ENCODE measurements at regions not wholly inside any gene's neighbourhood (a gene's known extent, or its start where the extent isn't known, plus 50 kb on each side); places are given as distances from the start of the nearest gene placed in this dataset.

DNA sequence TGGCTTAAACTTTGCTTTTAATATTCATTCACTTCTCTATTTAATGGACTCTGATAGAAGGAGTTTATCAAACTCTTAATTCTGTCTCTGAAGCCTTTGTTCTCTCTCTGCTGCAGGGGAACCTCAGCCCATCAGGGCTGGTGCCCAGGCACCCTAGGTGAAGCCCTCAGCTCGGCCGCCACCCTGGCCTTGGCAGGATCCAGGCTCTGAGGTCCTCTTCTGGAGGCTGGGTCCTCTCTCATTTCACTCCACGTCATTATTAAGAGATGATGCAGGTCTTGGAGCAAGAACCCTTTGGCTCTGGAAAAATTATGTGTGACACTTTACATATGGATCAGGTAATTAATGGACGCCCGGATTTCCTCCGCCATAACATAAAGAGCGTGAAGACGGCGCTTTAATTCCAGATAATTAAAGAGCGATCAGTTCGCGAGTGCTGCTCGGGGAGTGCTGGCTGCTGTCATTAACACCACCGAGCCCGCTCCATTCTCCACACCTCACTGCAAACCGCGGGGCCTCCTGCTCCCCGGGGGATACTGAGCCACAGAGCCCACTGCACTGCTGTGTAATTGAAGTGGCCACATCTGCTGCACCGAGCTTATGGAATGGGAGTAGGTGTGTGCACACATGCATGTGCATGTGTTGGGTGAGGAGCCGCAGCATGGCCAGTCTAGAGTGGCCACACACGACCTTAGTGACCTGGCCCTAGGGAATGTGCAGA lies 259.4 kb upstream of the TNRC6C start:
- no peak overlapping the region for H3K4me3 ChIP-seq (ENCODE audit: control insufficient read depth in 1 of 2, extremely low read depth in 1 of 2, low read length in 1 of 2)
- H3K27ac ChIP-seq (ENCODE audit: low read length): no peak overlapping the region
- Mint-ChIP-seq H3K36me3 (peaks cover 7% of the 10 kb centered on the region), H3K9me3 (peaks cover 8 to 28% (median 20%) of the 10 kb centered on the region in 3 donors), H3K4me1 (peaks cover 6 to 18% (median 14%) of the 10 kb centered on the region in 3 donors), H3K27me3 (peaks cover 0 to 15% of the 10 kb centered on the region in 2 donors), H3K27ac (no peak overlapping the region), H3K4me3 (no peak overlapping the region)
- peaks cover 0 to 48% of the 10 kb centered on the region in 2 experiments for H3K27me3 ChIP-seq (replicated peaks in 1 of 2; ENCODE audit: control insufficient read depth in 2 of 2, extremely low read depth in 1 of 2, insufficient read depth in 2 of 2, low read length in 1 of 2)
- DNase-seq (peak in 1 of 35 experiments; percentile 15), ATAC-seq (replicated peaks in 1 of 4) (no peak)
- no peaks in the 10 kb centered on the region for H3K36me3 ChIP-seq (ENCODE audit: control insufficient read depth in 2 of 2, extremely low read depth in 1 of 2, insufficient read depth in 1 of 2, low read length in 1 of 2)
- peaks cover 10 to 19% of the 10 kb centered on the region in 2 experiments for H3K4me1 ChIP-seq (ENCODE audit: control insufficient read depth in 1 of 2, extremely low read depth in 1 of 2, insufficient read depth in 2 of 2, low read length in 2 of 2)
- peaks cover under 1% of the 10 kb centered on the region for H3K9me3 ChIP-seq
- whole genome bisulfite sequencing (ENCODE audit: insufficient coverage): 94% methylated on average over 13 of the region's 21 CpGs
- ChIA-PET CTCF (no interaction called here), POLR2A (no interaction called here)

DNA sequence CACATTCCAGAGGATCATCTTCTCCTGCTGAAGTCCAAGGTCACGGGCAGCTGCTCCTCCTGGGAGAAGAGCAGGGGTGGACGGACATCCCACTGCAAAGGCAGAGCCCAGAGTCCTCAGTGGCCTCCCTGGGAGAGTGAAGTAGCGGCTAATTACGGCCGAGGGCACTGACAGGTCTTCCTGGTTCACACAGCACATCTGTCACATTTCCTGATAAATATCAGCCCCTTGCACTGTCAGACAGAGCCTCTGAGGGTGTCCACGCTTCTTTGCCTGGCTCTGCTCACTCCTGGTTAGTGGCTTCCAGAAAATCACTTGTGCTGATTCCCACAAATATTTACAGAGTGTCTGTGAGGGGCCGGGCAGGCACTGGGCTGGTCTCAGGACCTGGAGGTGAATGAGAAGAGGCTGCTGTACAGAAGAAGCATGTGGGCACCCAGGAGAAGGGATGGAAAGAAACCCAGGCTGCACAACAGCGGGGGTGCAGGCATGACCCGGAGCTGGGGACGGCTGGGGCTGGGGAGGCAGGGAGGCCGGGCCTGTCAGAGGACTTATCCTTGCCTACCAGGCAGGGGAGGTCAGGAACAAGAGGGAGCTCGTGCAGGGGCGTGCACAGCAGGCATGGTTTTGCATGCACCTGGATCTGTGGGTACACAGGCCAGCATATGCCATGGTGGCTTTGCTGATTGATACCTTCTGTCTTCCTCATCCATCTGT lies 258.2 kb upstream of the TNRC6C start:
- ChIA-PET CTCF (no interaction called here), POLR2A (no interaction called here)
- Histone ChIP-seq H3K27me3 (replicated peaks in 1 of 2; ENCODE audit: control insufficient read depth in 2 of 2, extremely low read depth in 1 of 2, insufficient read depth in 2 of 2, low read length in 1 of 2) (peaks cover 0 to 42% of the 10 kb centered on the region in 2 experiments), H3K27ac (ENCODE audit: low read length) (no peak overlapping the region), H3K36me3 (ENCODE audit: control insufficient read depth in 2 of 2, extremely low read depth in 1 of 2, insufficient read depth in 1 of 2, low read length in 1 of 2) (peaks cover 0 to 5% of the 10 kb centered on the region in 2 donors), H3K4me1 (ENCODE audit: control insufficient read depth in 1 of 2, extremely low read depth in 1 of 2, insufficient read depth in 2 of 2, low read length in 2 of 2) (peaks cover 10 to 19% of the 10 kb centered on the region in 2 experiments), H3K9me3 (peaks cover 8% of the 10 kb centered on the region), H3K4me3 (ENCODE audit: control insufficient read depth in 1 of 2, extremely low read depth in 1 of 2, low read length in 1 of 2) (no peak overlapping the region)
- ATAC-seq (replicated peaks in 1 of 4) (no peak), DNase-seq (peak in 1 of 35 experiments; percentile 22)
- Mint-ChIP-seq H3K9me3 (peaks cover 12 to 34% (median 28%) of the 10 kb centered on the region in 3 donors), H3K27me3 (peaks cover 0 to 15% of the 10 kb centered on the region in 2 donors), H3K4me3 (no peak overlapping the region), H3K27ac (no peak overlapping the region), H3K4me1 (peaks cover 6 to 14% (median 13%) of the 10 kb centered on the region in 3 donors), H3K36me3 (peaks cover 11% of the 10 kb centered on the region)
- 82% methylated on average over 11 of the region's 13 CpGs for WGBS (ENCODE audit: insufficient coverage)

DNA sequence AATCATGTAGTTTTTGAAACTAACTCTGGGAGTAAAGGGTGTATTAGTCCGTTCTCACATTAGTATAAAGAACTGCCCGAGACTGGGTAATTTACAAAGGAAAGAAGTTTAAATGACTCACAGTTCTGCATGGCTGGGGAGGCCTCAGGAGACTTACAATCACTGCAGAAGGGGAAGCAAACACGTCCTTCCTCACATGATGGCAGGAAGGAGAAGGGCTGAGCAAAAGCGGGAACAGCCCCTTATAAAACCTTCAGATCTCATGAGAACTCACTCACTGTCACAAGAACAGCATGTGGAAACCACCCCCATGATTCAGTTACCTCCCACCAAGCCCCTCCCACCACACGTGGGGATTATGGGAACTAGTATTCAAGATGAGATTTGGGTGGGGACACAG lies 256.5 kb upstream of the TNRC6C start:
- ChIA-PET CTCF (no interaction called here), POLR2A (no interaction called here)
- Mint-ChIP-seq H3K4me3 (no peak overlapping the region), H3K9me3 (peaks cover 12 to 36% (median 30%) of the 10 kb centered on the region in 3 donors), H3K4me1 (peaks cover 0 to 4% (median 1%) of the 10 kb centered on the region in 3 donors), H3K27me3 (peaks cover 0 to 6% of the 10 kb centered on the region in 2 donors), H3K27ac (no peak overlapping the region), H3K36me3 (peaks cover 12% of the 10 kb centered on the region)
- H3K36me3 ChIP-seq (ENCODE audit: control insufficient read depth in 2 of 2, extremely low read depth in 1 of 2, insufficient read depth in 1 of 2, low read length in 1 of 2): peaks cover 0 to 5% of the 10 kb centered on the region in 2 donors
- ATAC-seq (replicated peaks in 1 of 4) (no peak), DNase-seq (no peak)
- WGBS (ENCODE audit: insufficient coverage): 93% methylated on average over 3 of the region's 5 CpGs
- peaks cover 8% of the 10 kb centered on the region for H3K9me3 ChIP-seq
- H3K27me3 ChIP-seq (replicated peaks in 1 of 2; ENCODE audit: control insufficient read depth in 2 of 2, extremely low read depth in 1 of 2, insufficient read depth in 2 of 2, low read length in 1 of 2): peaks cover 0 to 28% of the 10 kb centered on the region in 2 experiments
- peaks cover 5 to 8% of the 10 kb centered on the region in 2 experiments for H3K4me1 ChIP-seq (ENCODE audit: control insufficient read depth in 1 of 2, extremely low read depth in 1 of 2, insufficient read depth in 2 of 2, low read length in 2 of 2)
- H3K27ac ChIP-seq (ENCODE audit: low read length): no peak overlapping the region
- no peak overlapping the region for H3K4me3 ChIP-seq (ENCODE audit: control insufficient read depth in 1 of 2, extremely low read depth in 1 of 2, low read length in 1 of 2)

DNA sequence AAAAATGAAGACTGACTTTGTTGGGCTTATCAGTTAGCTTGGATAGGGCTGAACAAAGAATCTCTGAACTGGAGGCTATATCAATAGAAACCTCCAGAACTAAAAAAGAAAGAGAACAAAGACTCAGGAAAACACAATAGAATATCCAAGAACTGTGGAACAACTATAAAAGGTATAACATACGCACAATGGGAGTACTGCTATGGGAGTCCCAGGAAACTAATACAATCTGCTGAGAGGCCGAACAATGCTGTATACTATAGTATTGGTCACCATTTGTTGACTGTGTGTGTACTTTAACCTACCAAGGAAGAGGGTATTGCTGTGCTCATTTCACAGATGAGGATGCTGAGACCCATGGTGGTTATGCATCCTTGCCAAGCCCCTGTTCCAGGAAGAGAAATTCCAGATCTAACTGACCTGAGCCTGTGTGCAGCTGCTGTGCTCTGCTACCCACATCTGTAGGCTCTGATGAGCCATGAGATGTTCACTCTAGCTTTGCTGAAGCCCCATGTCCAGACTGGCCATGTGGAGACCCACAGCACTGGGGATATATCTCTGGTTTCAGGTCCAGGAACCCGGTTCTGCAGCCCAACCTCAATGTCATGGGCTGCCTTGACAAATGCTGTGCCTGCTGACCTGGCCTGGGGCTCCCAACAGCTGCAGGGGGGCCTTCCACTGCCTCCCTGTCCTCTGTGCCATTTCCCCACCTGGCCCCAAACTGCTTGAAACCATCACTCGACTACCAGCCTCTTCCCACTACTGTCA lies 254.3 kb upstream of the TNRC6C start:
- ChIA-PET POLR2A (no interaction called here), CTCF (no interaction called here)
- H3K4me3 Mint-ChIP-seq: no peak overlapping the region
- H3K9me3 Mint-ChIP-seq: peaks cover 12 to 36% (median 30%) of the 10 kb centered on the region in 3 donors
- 65% methylated on average over 2 of the region's 4 CpGs for WGBS (ENCODE audit: insufficient coverage)
- H3K4me3 ChIP-seq (ENCODE audit: control insufficient read depth in 1 of 2, extremely low read depth in 1 of 2, low read length in 1 of 2): no peak overlapping the region
- peaks cover 0 to 15% of the 10 kb centered on the region in 2 experiments for H3K27me3 ChIP-seq (replicated peaks in 1 of 2; ENCODE audit: control insufficient read depth in 2 of 2, extremely low read depth in 1 of 2, insufficient read depth in 2 of 2, low read length in 1 of 2)
- H3K36me3 Mint-ChIP-seq: peaks cover 12% of the 10 kb centered on the region
- no peaks in the 10 kb centered on the region for H3K4me1 ChIP-seq (ENCODE audit: control insufficient read depth in 1 of 2, extremely low read depth in 1 of 2, insufficient read depth in 2 of 2, low read length in 2 of 2)
- H3K36me3 ChIP-seq (ENCODE audit: control insufficient read depth in 2 of 2, extremely low read depth in 1 of 2, insufficient read depth in 1 of 2, low read length in 1 of 2): peaks cover 0 to 5% of the 10 kb centered on the region in 2 donors
- H3K4me1 Mint-ChIP-seq: no peaks in the 10 kb centered on the region
- no peak overlapping the region for H3K27ac ChIP-seq (ENCODE audit: low read length)
- ATAC-seq (replicated peaks in 1 of 4) (no peak), DNase-seq (no peak)
- no peak overlapping the region for H3K27ac Mint-ChIP-seq
- peaks cover 0 to 4% of the 10 kb centered on the region in 2 donors for H3K27me3 Mint-ChIP-seq
- peaks cover 8% of the 10 kb centered on the region for H3K9me3 ChIP-seq

DNA sequence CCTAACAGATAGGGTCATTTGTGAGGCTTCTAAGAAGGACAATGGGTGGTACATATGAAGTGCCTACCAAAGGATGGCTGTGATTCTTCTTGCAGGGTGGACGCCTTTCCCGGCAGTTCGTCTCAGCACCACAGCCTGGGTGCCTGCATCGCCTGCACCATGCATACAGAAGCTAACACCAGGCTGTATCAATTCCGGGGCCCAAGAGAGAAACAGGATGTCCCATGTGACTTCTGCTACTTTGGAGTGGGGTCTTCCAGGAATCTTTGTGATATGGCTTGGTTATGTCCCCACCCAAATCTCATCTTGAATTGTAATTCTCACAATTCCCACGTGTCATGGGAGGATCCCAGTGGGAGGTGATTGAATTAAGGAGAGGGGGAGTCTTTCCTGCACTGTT lies 251.6 kb upstream of the TNRC6C start:
- Histone ChIP-seq H3K9me3 (peaks cover 8% of the 10 kb centered on the region), H3K27ac (ENCODE audit: low read length) (no peak overlapping the region), H3K4me3 (ENCODE audit: control insufficient read depth in 1 of 2, extremely low read depth in 1 of 2, low read length in 1 of 2) (no peak overlapping the region), H3K27me3 (replicated peaks in 1 of 2; ENCODE audit: control insufficient read depth in 2 of 2, extremely low read depth in 1 of 2, insufficient read depth in 2 of 2, low read length in 1 of 2) (peaks cover 0 to 10% of the 10 kb centered on the region in 2 experiments), H3K4me1 (ENCODE audit: control insufficient read depth in 1 of 2, extremely low read depth in 1 of 2, insufficient read depth in 2 of 2, low read length in 2 of 2) (no peaks in the 10 kb centered on the region), H3K36me3 (ENCODE audit: control insufficient read depth in 2 of 2, extremely low read depth in 1 of 2, insufficient read depth in 1 of 2, low read length in 1 of 2) (peaks cover 0 to 5% of the 10 kb centered on the region in 2 donors)
- H3K4me3 Mint-ChIP-seq: no peak overlapping the region
- H3K36me3 Mint-ChIP-seq: peaks cover 12% of the 10 kb centered on the region
- H3K9me3 Mint-ChIP-seq: peaks cover 8 to 26% (median 22%) of the 10 kb centered on the region in 3 donors
- ATAC-seq (replicated peaks in 1 of 4) (no peak), DNase-seq (no peak)
- ChIA-PET POLR2A (no interaction called here), CTCF (no interaction called here)
- H3K27me3 Mint-ChIP-seq: peaks cover 0 to 4% of the 10 kb centered on the region in 2 donors
- H3K4me1 Mint-ChIP-seq: no peaks in the 10 kb centered on the region
- 83% methylated on average over 2 of the region's 6 CpGs for WGBS (ENCODE audit: insufficient coverage)
- no peak overlapping the region for H3K27ac Mint-ChIP-seq

DNA sequence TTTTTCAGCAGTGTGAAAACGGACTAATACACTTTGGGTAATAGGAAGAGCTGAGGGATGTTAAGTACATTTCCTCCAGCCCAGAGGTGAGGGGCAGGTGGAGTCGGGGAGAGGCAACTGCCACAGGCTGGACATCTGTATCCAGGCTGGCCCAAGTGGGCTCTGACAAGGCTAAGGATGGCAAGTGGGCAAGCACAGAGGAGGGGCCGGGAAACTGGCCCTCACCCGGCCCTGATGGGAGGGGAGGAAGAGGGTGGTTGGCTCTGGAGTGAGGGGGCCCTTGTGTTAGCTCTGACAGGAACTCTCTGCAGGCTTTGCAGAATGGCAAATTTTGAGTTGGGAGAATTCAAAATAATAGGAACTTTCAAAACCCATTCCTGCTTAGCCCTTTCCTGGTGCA lies 251.0 kb upstream of the TNRC6C start:
- Histone ChIP-seq H3K9me3 (peaks cover 8% of the 10 kb centered on the region), H3K36me3 (ENCODE audit: control insufficient read depth in 2 of 2, extremely low read depth in 1 of 2, insufficient read depth in 1 of 2, low read length in 1 of 2) (peaks cover 0 to 5% of the 10 kb centered on the region in 2 donors), H3K27ac (ENCODE audit: low read length) (no peak overlapping the region), H3K4me1 (ENCODE audit: control insufficient read depth in 1 of 2, extremely low read depth in 1 of 2, insufficient read depth in 2 of 2, low read length in 2 of 2) (no peaks in the 10 kb centered on the region), H3K4me3 (ENCODE audit: control insufficient read depth in 1 of 2, extremely low read depth in 1 of 2, low read length in 1 of 2) (no peak overlapping the region), H3K27me3 (replicated peaks in 1 of 2; ENCODE audit: control insufficient read depth in 2 of 2, extremely low read depth in 1 of 2, insufficient read depth in 2 of 2, low read length in 1 of 2) (peaks cover 0 to 10% of the 10 kb centered on the region in 2 experiments)
- ATAC-seq (replicated peaks in 1 of 4) (no peak), DNase-seq (no peak)
- WGBS (ENCODE audit: insufficient coverage): 84% methylated on average over 3 of the region's 4 CpGs
- CTCF ChIA-PET: no interaction called here
- peaks cover 0 to 4% of the 10 kb centered on the region in 2 donors for H3K27me3 Mint-ChIP-seq
- POLR2A ChIA-PET: no interaction called here
- peaks cover 10% of the 10 kb centered on the region for H3K36me3 Mint-ChIP-seq
- no peak overlapping the region for H3K4me3 Mint-ChIP-seq
- peaks cover 5 to 23% (median 20%) of the 10 kb centered on the region in 3 donors for H3K9me3 Mint-ChIP-seq
- H3K4me1 Mint-ChIP-seq: no peaks in the 10 kb centered on the region
- H3K27ac Mint-ChIP-seq: no peak overlapping the region
